Adrenal gland (tissue), 5 donors: ENCODE measurements at regions not wholly inside any gene's neighbourhood (a gene's known extent, or its start where the extent isn't known, plus 50 kb on each side); places are given as distances from the start of the nearest gene placed in this dataset.

Experiments
- CTCF ChIP-seq, 6 experiments: fragments of 450-650 bp in 4 of 6; fragments of 200-600 bp in 2 of 6; sonication (generic) in 1 of 6; IDR thresholded peaks; 1 replicate in 5 of 6; 2 replicates in 1 of 6; pipeline versions ENCODE4 v1.5.1 to v1.8.0; 2016 to 2021; ENCODE audit warnings: antibody characterized with exemption in 6 of 6, mild to moderate bottlenecking in 2 of 6, moderate library complexity in 1 of 6
- POLR2A ChIP-seq, 2 donors: fragments of 450-650 bp; IDR thresholded peaks; one replicate each; pipeline ENCODE4 v1.6.1; 2017; ENCODE audit warnings: antibody characterized with exemption in 2 of 2, mild to moderate bottlenecking in 2 of 2, moderate library complexity in 1 of 2
- donor health status: DM: no; HTN: no; CAD: no.

GRCh38 chr2:183543731-183544130 is 419.5 kb downstream of the NUP35 start:
- TF ChIP-seq CTCF (IDR thresholded peaks at IDR 0.05) (no peak), POLR2A (IDR thresholded peaks at IDR 0.05) (no peak)
